AG09319 (cell line): ENCODE measurements at regions not wholly inside any gene's neighbourhood (a gene's known extent, or its start where the extent isn't known, plus 50 kb on each side); places are given as distances from the start of the nearest gene placed in this dataset.

Experiments used
- DNase-seq: peaks from one replicate; pipeline ENCODE4 v3.0.0-alpha.2; 2010; ENCODE audit warnings: low read depth; ENCODE audit errors: extremely low read depth
- CTCF ChIP-seq: IDR thresholded peaks from 2 replicates; pipeline ENCODE4 v1.5.1; 2011; ENCODE audit warnings: low read depth, mild to moderate bottlenecking, inconsistent platforms, low read length, moderate library complexity

- no peak for DNase-seq
- TF ChIP-seq CTCF = no peak
Measured at GRCh38 chr9:1320051-1320557, 269.9 kb downstream of the DMRT2 start.

GRCh38 chr9:1320607-1321195 is 270.5 kb downstream of the DMRT2 start:
- DNase-seq = no peak
- TF ChIP-seq CTCF = no peak

GRCh38 chr9:1327467-1327866 is 277.3 kb downstream of the DMRT2 start:
- no peak for DNase-seq
- TF ChIP-seq CTCF = no peak

GRCh38 chr9:1328341-1328740 is 278.2 kb downstream of the DMRT2 start:
- TF ChIP-seq CTCF = no peak
- no peak for DNase-seq

GRCh38 chr9:1331546-1332038 is 281.4 kb downstream of the DMRT2 start:
- no peak for DNase-seq
- no peak for TF ChIP-seq CTCF

GRCh38 chr9:1332156-1332555 is 282.0 kb downstream of the DMRT2 start:
- no peak for DNase-seq
- no peak for TF ChIP-seq CTCF

- no peak for DNase-seq
- no peak for TF ChIP-seq CTCF
Measured at GRCh38 chr9:1335174-1335573, 285.0 kb downstream of the DMRT2 start.
